ENCODE measurements at regions not wholly inside any gene's neighbourhood (a gene's known extent, or its start where the extent isn't known, plus 50 kb on each side); places are given as distances from the start of the nearest gene placed in this dataset.

GRCh38 chr3:117059956-117060270 is 350.3 kb downstream of the TUSC7 start:
- no peaks in the 10 kb centered on the region for H3K36me3 ChIP-seq (ENCODE audit: control insufficient read depth in 2 of 4, insufficient read depth in 4 of 4, low read length in 3 of 4)
- H4K20me1 ChIP-seq (replicated peaks in 1 of 2; ENCODE audit: control insufficient read depth in 1 of 2, insufficient read depth in 2 of 2, low read length in 2 of 2) = no peaks in the 10 kb centered on the region
- no peak overlapping the region for H4K91ac ChIP-seq (replicated peaks; ENCODE audit: insufficient read length, low read length)
- no peak overlapping the region for H3K14ac ChIP-seq (ENCODE audit: insufficient read length)
- H3K56ac ChIP-seq (replicated peaks; ENCODE audit: insufficient read length, low read depth, low read length) = no peak overlapping the region
- FAIRE-seq (no peak), DNase-seq (ENCODE audit: low read depth in 1 of 2, low spot score in 2 of 2) (no peak)
- H2BK5ac ChIP-seq (ENCODE audit: low read depth, low read length) = no peak overlapping the region
- no peak overlapping the region for H2BK12ac ChIP-seq (ENCODE audit: low read depth, low read length)
- no peak overlapping the region for H3K18ac ChIP-seq (ENCODE audit: extremely low read depth, low read length)
- POLR2A ChIA-PET (ENCODE audit: partially characterized antibody) = no interaction called here
- H3K9me3 ChIP-seq (ENCODE audit: insufficient read depth in 2 of 2, low read depth in 1 of 2, low read length in 1 of 2) = no peaks in the 10 kb centered on the region
- H3K4ac ChIP-seq (replicated peaks; ENCODE audit: insufficient read length, low read depth, low read length) = peak overlapping the region; percentile 40
- peaks cover 0 to 11% (median under 1%) of the 10 kb centered on the region in 4 experiments; a peak in 3 of 7 replicates for H3K4me1 ChIP-seq (replicated peaks in 1 of 4; ENCODE audit: control insufficient read depth in 3 of 4, insufficient read depth in 4 of 4, low read length in 3 of 4)
- no peaks in the 10 kb centered on the region for H3K27me3 ChIP-seq (replicated peaks in 1 of 4; ENCODE audit: control insufficient read depth in 3 of 4, extremely low read depth in 1 of 4, insufficient read depth in 3 of 4, low read length in 3 of 4)
- H3K79me2 ChIP-seq (ENCODE audit: control insufficient read depth in 1 of 2, insufficient read depth in 2 of 2, low read length in 2 of 2) = no peaks in the 10 kb centered on the region
- no peaks in the 10 kb centered on the region for H3K79me1 ChIP-seq (ENCODE audit: low read depth, low read length)
- WGBS, 2 experiments (ENCODE audit: extremely low coverage in 1 of 2, insufficient coverage in 1 of 2, insufficient read length in 1 of 2, insufficient replicate concordance in 2 of 2, low coverage in 1 of 2, low lambda C conversion rate in 2 of 2, missing lambda C conversion rate in 1 of 2) = 78% methylated on average over 3 of the region's 3 CpGs; no CpG with 5 or more reads in 1 of the 2 experiments
- H3K27ac ChIP-seq (ENCODE audit: low read depth, low read length) = no peak overlapping the region
- CTCF ChIA-PET (ENCODE audit: partially characterized antibody) = interaction anchor here (0.6 to 3.1 kb wide), 21 partner anchors 11 to 933 kb away, joined by 3 to 13 read pairs (median 5); no protein-coding TSS in a partner anchor
- H4K5ac ChIP-seq (ENCODE audit: insufficient read length, low read depth, low read length) = no peak overlapping the region
- H2AK5ac ChIP-seq (ENCODE audit: low read depth, low read length) = no peak overlapping the region
- no peak overlapping the region for H2AFZ ChIP-seq (ENCODE audit: low read length)
- no peak overlapping the region for H2BK120ac ChIP-seq (replicated peaks; ENCODE audit: low read depth, low read length)
- no peak overlapping the region for H3K4me3 ChIP-seq (ENCODE audit: extremely low read depth in 1 of 4, insufficient read depth in 2 of 4, low read depth in 3 of 4, low read length in 4 of 4)
- no peak overlapping the region for H4K8ac ChIP-seq (ENCODE audit: extremely low read depth, insufficient read depth, low read length)
- no peak overlapping the region for H3K9ac ChIP-seq (replicated peaks in 1 of 4; ENCODE audit: extremely low read depth in 1 of 4, low read depth in 3 of 4, low read length in 3 of 4)
- no peak overlapping the region for H2BK15ac ChIP-seq (ENCODE audit: low read length)
- 0 out of 4 replicates have a peak overlapping the region, but pooled peaks have one; percentile 18 to 47 for H3K4me2 ChIP-seq (ENCODE audit: insufficient read depth in 1 of 2, low read depth in 2 of 2, low read length in 2 of 2)
- H3K23ac ChIP-seq (ENCODE audit: insufficient read length) = no peak overlapping the region
- H3K23me2 ChIP-seq (ENCODE audit: low read depth, low read length) = no peaks in the 10 kb centered on the region; the same call in 1 of the 2 replicates
- no peak overlapping the region for H2BK20ac ChIP-seq (ENCODE audit: low read length)
- TF ChIP-seq TBP (IDR thresholded peaks at IDR 0.05; ENCODE audit: low read depth, low read length) (no peak), CTCF (IDR thresholded peaks at IDR 0.05; ENCODE audit: control extremely low read depth in 1 of 3, insufficient read depth in 1 of 3, low read depth in 1 of 3, low read length in 3 of 3) (no peak), POLR2AphosphoS5 (IDR thresholded peaks at IDR 0.05; ENCODE audit: low read depth, low read length) (no peak), NANOG (IDR thresholded peaks at IDR 0.05; ENCODE audit: insufficient read depth, low read depth, low read length, poor library complexity, severe bottlenecking) (no peak), CHD2 (IDR thresholded peaks at IDR 0.05; ENCODE audit: low read length) (no peak), EZH2 (IDR thresholded peaks at IDR 0.05; ENCODE audit: low read depth, low read length, severe bottlenecking) (no peak), TEAD4 (IDR thresholded peaks at IDR 0.05; ENCODE audit: low read depth, low read length) (no peak), ATF3 (IDR thresholded peaks at IDR 0.05; ENCODE audit: insufficient read depth, low read depth, low read length) (no peak), CBX8 (IDR thresholded peaks at IDR 0.05; ENCODE audit: borderline replicate concordance, low read depth, low read length) (no peak), BCL11A (IDR thresholded peaks at IDR 0.05; ENCODE audit: low read depth in 2 of 2, low read length in 2 of 2) (no peak), CREB1 (IDR thresholded peaks at IDR 0.05) (no peak)
- TF ChIP-seq, protein P1, sequence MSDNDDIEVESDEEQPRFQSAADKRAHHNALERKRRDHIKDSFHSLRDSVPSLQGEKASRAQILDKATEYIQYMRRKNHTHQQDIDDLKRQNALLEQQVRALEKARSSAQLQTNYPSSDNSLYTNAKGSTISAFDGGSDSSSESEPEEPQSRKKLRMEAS (IDR thresholded peaks at IDR 0.05) = no peak
